ENCODE measurements at regions not wholly inside any gene's neighbourhood (a gene's known extent, or its start where the extent isn't known, plus 50 kb on each side); places are given as distances from the start of the nearest gene placed in this dataset.

- no peak overlapping the region for H2BK12ac ChIP-seq (ENCODE audit: low read length)
- H3K4me3 ChIP-seq (ENCODE audit: low read depth, low read length), result no peak overlapping the region
- DNase-seq, result no peak
- no peak overlapping the region for H2BK120ac ChIP-seq (ENCODE audit: insufficient read depth, low read length, poor library complexity)
- no peak overlapping the region for H3K23ac ChIP-seq (ENCODE audit: low read length)
- no CpG with 5 or more reads among the region's 2 CpGs for WGBS (ENCODE audit: extremely low coverage, insufficient coverage, insufficient read length)
- H3K14ac ChIP-seq (ENCODE audit: low read length), result no peak overlapping the region
- H3K4me2 ChIP-seq (ENCODE audit: low read length), result no peak overlapping the region
- no peak overlapping the region for H2BK5ac ChIP-seq (ENCODE audit: low read depth, low read length, poor library complexity)
- H3K27ac ChIP-seq (ENCODE audit: low read depth, low read length), result no peak overlapping the region
- H3K4ac ChIP-seq (ENCODE audit: low read depth, low read length), result no peak overlapping the region
- H3K36me3 ChIP-seq (ENCODE audit: control insufficient read depth in 1 of 2, insufficient read depth in 2 of 2, low read length in 2 of 2), result no peaks in the 10 kb centered on the region
- no peak overlapping the region for H4K91ac ChIP-seq (ENCODE audit: low read depth, low read length)
- no peaks in the 10 kb centered on the region for H3K79me1 ChIP-seq (ENCODE audit: low read length)
- H3K79me2 ChIP-seq (ENCODE audit: control insufficient read depth, insufficient read depth, low read length, poor library complexity), result no peaks in the 10 kb centered on the region
- no peak overlapping the region for H2AK5ac ChIP-seq (ENCODE audit: low read length)
- H2AFZ ChIP-seq (ENCODE audit: insufficient read depth, low read length, poor library complexity), result no peak overlapping the region
- no peak overlapping the region for H4K8ac ChIP-seq (ENCODE audit: low read depth, low read length)
- no peaks in the 10 kb centered on the region for H3K9me3 ChIP-seq (ENCODE audit: insufficient read depth, low read depth, low read length)
- no peak overlapping the region for H4K12ac ChIP-seq (ENCODE audit: low read depth, low read length)
- no peak overlapping the region for H3K9ac ChIP-seq (ENCODE audit: low read length)
- H3K4me1 ChIP-seq (ENCODE audit: control insufficient read depth in 1 of 2, insufficient read depth in 2 of 2, low read length in 2 of 2), result no peaks in the 10 kb centered on the region
- H3K18ac ChIP-seq (ENCODE audit: low read length), result no peak overlapping the region
- no peaks in the 10 kb centered on the region for H3K27me3 ChIP-seq (ENCODE audit: insufficient read depth, low read length)
Observed at GRCh38 chr10:10032991-10033390, 984.7 kb upstream of the CELF2 start.

GRCh38 chr10:10038348-10038747 lies 979.3 kb upstream of the CELF2 start:
- no peaks in the 10 kb centered on the region for H3K79me1 ChIP-seq (ENCODE audit: low read length)
- no peak overlapping the region for H3K9ac ChIP-seq (ENCODE audit: low read length)
- H4K91ac ChIP-seq (ENCODE audit: low read depth, low read length), result no peak overlapping the region
- H2AFZ ChIP-seq (ENCODE audit: insufficient read depth, low read length, poor library complexity), result no peak overlapping the region
- H3K23ac ChIP-seq (ENCODE audit: low read length), result no peak overlapping the region
- H3K79me2 ChIP-seq (ENCODE audit: control insufficient read depth, insufficient read depth, low read length, poor library complexity), result no peaks in the 10 kb centered on the region
- H3K4me2 ChIP-seq (ENCODE audit: low read length), result no peak overlapping the region
- H3K36me3 ChIP-seq (ENCODE audit: control insufficient read depth in 1 of 2, insufficient read depth in 2 of 2, low read length in 2 of 2), result no peaks in the 10 kb centered on the region
- no peaks in the 10 kb centered on the region for H3K4me1 ChIP-seq (ENCODE audit: control insufficient read depth in 1 of 2, insufficient read depth in 2 of 2, low read length in 2 of 2)
- no peak overlapping the region for H4K12ac ChIP-seq (ENCODE audit: low read depth, low read length)
- H2BK12ac ChIP-seq (ENCODE audit: low read length), result no peak overlapping the region
- no peak overlapping the region for H3K27ac ChIP-seq (ENCODE audit: low read depth, low read length)
- no peak overlapping the region for H4K8ac ChIP-seq (ENCODE audit: low read depth, low read length)
- no peaks in the 10 kb centered on the region for H3K9me3 ChIP-seq (ENCODE audit: insufficient read depth, low read depth, low read length)
- no peak overlapping the region for H3K18ac ChIP-seq (ENCODE audit: low read length)
- H2BK5ac ChIP-seq (ENCODE audit: low read depth, low read length, poor library complexity), result no peak overlapping the region
- H3K27me3 ChIP-seq (ENCODE audit: insufficient read depth, low read length), result no peaks in the 10 kb centered on the region
- DNase-seq, result no peak
- H3K4ac ChIP-seq (ENCODE audit: low read depth, low read length), result no peak overlapping the region
- no peak overlapping the region for H2AK5ac ChIP-seq (ENCODE audit: low read length)
- H2BK120ac ChIP-seq (ENCODE audit: insufficient read depth, low read length, poor library complexity), result no peak overlapping the region
- no peak overlapping the region for H3K4me3 ChIP-seq (ENCODE audit: low read depth, low read length)
- no peak overlapping the region for H3K14ac ChIP-seq (ENCODE audit: low read length)

- H3K9ac ChIP-seq (ENCODE audit: low read length), result no peak overlapping the region
- no CpG with 5 or more reads among the region's 2 CpGs for WGBS (ENCODE audit: extremely low coverage, insufficient coverage, insufficient read length)
- no peak overlapping the region for H3K27ac ChIP-seq (ENCODE audit: low read depth, low read length)
- H4K8ac ChIP-seq (ENCODE audit: low read depth, low read length), result no peak overlapping the region
- no peaks in the 10 kb centered on the region for H3K79me1 ChIP-seq (ENCODE audit: low read length)
- H3K9me3 ChIP-seq (ENCODE audit: insufficient read depth, low read depth, low read length), result no peaks in the 10 kb centered on the region
- H3K36me3 ChIP-seq (ENCODE audit: control insufficient read depth in 1 of 2, insufficient read depth in 2 of 2, low read length in 2 of 2), result no peaks in the 10 kb centered on the region
- no peak overlapping the region for H3K14ac ChIP-seq (ENCODE audit: low read length)
- H4K91ac ChIP-seq (ENCODE audit: low read depth, low read length), result no peak overlapping the region
- H3K4me3 ChIP-seq (ENCODE audit: low read depth, low read length), result no peak overlapping the region
- H2AFZ ChIP-seq (ENCODE audit: insufficient read depth, low read length, poor library complexity), result no peak overlapping the region
- H2BK5ac ChIP-seq (ENCODE audit: low read depth, low read length, poor library complexity), result no peak overlapping the region
- H2BK120ac ChIP-seq (ENCODE audit: insufficient read depth, low read length, poor library complexity), result no peak overlapping the region
- no peak overlapping the region for H3K4ac ChIP-seq (ENCODE audit: low read depth, low read length)
- H2BK12ac ChIP-seq (ENCODE audit: low read length), result no peak overlapping the region
- no peak overlapping the region for H3K18ac ChIP-seq (ENCODE audit: low read length)
- H3K27me3 ChIP-seq (ENCODE audit: insufficient read depth, low read length), result no peaks in the 10 kb centered on the region
- H3K4me1 ChIP-seq (ENCODE audit: control insufficient read depth in 1 of 2, insufficient read depth in 2 of 2, low read length in 2 of 2), result no peaks in the 10 kb centered on the region
- no peak overlapping the region for H2AK5ac ChIP-seq (ENCODE audit: low read length)
- no peak overlapping the region for H4K12ac ChIP-seq (ENCODE audit: low read depth, low read length)
- no peak overlapping the region for H3K23ac ChIP-seq (ENCODE audit: low read length)
- no peaks in the 10 kb centered on the region for H3K79me2 ChIP-seq (ENCODE audit: control insufficient read depth, insufficient read depth, low read length, poor library complexity)
- DNase-seq, result no peak
- no peak overlapping the region for H3K4me2 ChIP-seq (ENCODE audit: low read length)
Observed at GRCh38 chr10:10039595-10039994, 978.1 kb upstream of the CELF2 start.

DNA sequence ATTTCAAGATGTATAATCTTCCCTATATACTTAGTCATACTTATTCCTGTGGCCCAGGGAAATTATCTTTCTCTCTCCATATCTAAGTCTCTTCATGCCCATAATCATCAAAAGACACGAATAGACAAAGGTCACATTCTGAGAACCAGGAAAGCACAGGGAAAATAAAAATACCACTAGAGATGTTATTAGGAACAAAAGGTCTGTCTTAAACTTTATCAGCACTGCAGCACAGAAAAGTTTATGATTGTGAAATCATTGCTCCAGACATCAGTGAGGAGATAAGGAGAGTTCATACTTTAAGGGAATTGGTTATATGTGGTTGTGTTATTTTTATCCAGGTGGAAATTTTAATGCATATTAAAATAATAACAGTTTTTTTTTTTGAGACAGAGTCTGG lies 974.6 kb upstream of the CELF2 start:
- H4K8ac ChIP-seq (ENCODE audit: low read depth, low read length), result no peak overlapping the region
- no peak overlapping the region for H4K91ac ChIP-seq (ENCODE audit: low read depth, low read length)
- H3K27me3 ChIP-seq (ENCODE audit: insufficient read depth, low read length), result no peaks in the 10 kb centered on the region
- H3K4me2 ChIP-seq (ENCODE audit: low read length), result no peak overlapping the region
- H3K4me3 ChIP-seq (ENCODE audit: low read depth, low read length), result no peak overlapping the region
- peak in 1 of 2 donors; percentile 28 for DNase-seq
- no peaks in the 10 kb centered on the region for H3K4me1 ChIP-seq (ENCODE audit: control insufficient read depth in 1 of 2, insufficient read depth in 2 of 2, low read length in 2 of 2)
- no peak overlapping the region for H3K27ac ChIP-seq (ENCODE audit: low read depth, low read length)
- no peaks in the 10 kb centered on the region for H3K36me3 ChIP-seq (ENCODE audit: control insufficient read depth in 1 of 2, insufficient read depth in 2 of 2, low read length in 2 of 2)
- H2AFZ ChIP-seq (ENCODE audit: insufficient read depth, low read length, poor library complexity), result no peak overlapping the region
- H3K79me2 ChIP-seq (ENCODE audit: control insufficient read depth, insufficient read depth, low read length, poor library complexity), result no peaks in the 10 kb centered on the region
- WGBS (ENCODE audit: extremely low coverage, insufficient coverage, insufficient read length), result no CpG with 5 or more reads among the region's 1 CpG
- H3K18ac ChIP-seq (ENCODE audit: low read length), result no peak overlapping the region
- no peak overlapping the region for H2BK5ac ChIP-seq (ENCODE audit: low read depth, low read length, poor library complexity)
- H3K14ac ChIP-seq (ENCODE audit: low read length), result no peak overlapping the region
- H2BK120ac ChIP-seq (ENCODE audit: insufficient read depth, low read length, poor library complexity), result no peak overlapping the region
- no peak overlapping the region for H2AK5ac ChIP-seq (ENCODE audit: low read length)
- no peak overlapping the region for H4K12ac ChIP-seq (ENCODE audit: low read depth, low read length)
- H2BK12ac ChIP-seq (ENCODE audit: low read length), result no peak overlapping the region
- H3K23ac ChIP-seq (ENCODE audit: low read length), result no peak overlapping the region
- H3K9ac ChIP-seq (ENCODE audit: low read length), result no peak overlapping the region
- no peaks in the 10 kb centered on the region for H3K79me1 ChIP-seq (ENCODE audit: low read length)
- no peak overlapping the region for H3K4ac ChIP-seq (ENCODE audit: low read depth, low read length)
- H3K9me3 ChIP-seq (ENCODE audit: insufficient read depth, low read depth, low read length), result no peaks in the 10 kb centered on the region
